Endodermal cell (in vitro differentiated cells): ENCODE measurements at regions not wholly inside any gene's neighbourhood (a gene's known extent, or its start where the extent isn't known, plus 50 kb on each side); places are given as distances from the start of the nearest gene placed in this dataset.

Experiments
- DNase-seq: peaks from one replicate; pipeline ENCODE4 v3.0.0-alpha.2; 2017
- H3K27ac ChIP-seq: 2 replicates; pipeline ENCODE4 v1.5.1; 2013; ENCODE audit warnings: mild to moderate bottlenecking, low read depth, low read length, moderate library complexity
- H3K27me3 ChIP-seq: 2 replicates; pipeline ENCODE4 v1.6.1; 2013; ENCODE audit warnings: mild to moderate bottlenecking, low read length, moderate library complexity; ENCODE audit not compliant: insufficient read depth, control insufficient read depth, poor library complexity, severe bottlenecking
- H3K36me3 ChIP-seq: 2 replicates; pipeline ENCODE4 v1.7.0; 2013; ENCODE audit warnings: mild to moderate bottlenecking, low read length, moderate library complexity; ENCODE audit not compliant: control insufficient read depth, insufficient read depth
- H3K4me1 ChIP-seq: one replicate; pipeline ENCODE4 v1.7.0; 2013; ENCODE audit warnings: low read length; ENCODE audit not compliant: control insufficient read depth, insufficient read depth
- H3K4me3 ChIP-seq: 2 replicates; pipeline ENCODE4 v1.5.1; 2013; ENCODE audit warnings: mild to moderate bottlenecking, low read length, moderate library complexity
- H3K9ac ChIP-seq: 2 replicates; pipeline ENCODE4 v1.6.1; 2013; ENCODE audit warnings: mild to moderate bottlenecking, low read length, moderate library complexity; ENCODE audit not compliant: poor library complexity, severe bottlenecking; ENCODE audit errors: extremely low read depth
- H3K9me3 ChIP-seq: 2 replicates; pipeline ENCODE4 v1.6.1; 2013; ENCODE audit warnings: mild to moderate bottlenecking, low read length, moderate library complexity; ENCODE audit not compliant: control insufficient read depth
- H3K27ac Mint-ChIP-seq: 2 replicates; pipeline ENCODE4 v1.8.0; 2020; ENCODE audit warnings: mixed read lengths
- H3K27me3 Mint-ChIP-seq: 2 replicates; pipeline ENCODE4 v1.8.0; 2021; ENCODE audit warnings: mild to moderate bottlenecking, mixed read lengths; ENCODE audit not compliant: insufficient read depth
- H3K36me3 Mint-ChIP-seq: 2 replicates; pipeline ENCODE4 v1.8.0; 2020; ENCODE audit warnings: low read depth, mixed read lengths
- H3K4me1 Mint-ChIP-seq: 2 replicates; pipeline ENCODE4 v1.8.0; 2020; ENCODE audit warnings: mixed read lengths
- H3K4me3 Mint-ChIP-seq: 2 replicates; pipeline ENCODE4 v1.8.0; 2020; ENCODE audit warnings: mild to moderate bottlenecking, moderate library complexity, mixed read lengths
- H3K9me3 Mint-ChIP-seq: 2 replicates; pipeline ENCODE4 v1.8.0; 2020; ENCODE audit warnings: mild to moderate bottlenecking, mixed read lengths
- WGBS, 2 experiments: methylation state at CpG; one replicate each; pipeline versions ENCODE4 v1.1.5 to v1.1.7; 2013; ENCODE audit warnings: missing lambda C conversion rate in 2 of 2, mixed read lengths in 1 of 2; ENCODE audit not compliant: insufficient coverage in 1 of 2, insufficient read length in 1 of 2; 5-methylcytosine and 5-hydroxymethylcytosine counted together
- TF ChIP-seq, protein P1 (sequence below): fragments of 200-600 bp; sonication (generic); conservative IDR thresholded peaks from 2 replicates; pipeline ENCODE4 v1.5.0; 2021; ENCODE audit warnings: antibody characterized with exemption, mild to moderate bottlenecking

DNA sequence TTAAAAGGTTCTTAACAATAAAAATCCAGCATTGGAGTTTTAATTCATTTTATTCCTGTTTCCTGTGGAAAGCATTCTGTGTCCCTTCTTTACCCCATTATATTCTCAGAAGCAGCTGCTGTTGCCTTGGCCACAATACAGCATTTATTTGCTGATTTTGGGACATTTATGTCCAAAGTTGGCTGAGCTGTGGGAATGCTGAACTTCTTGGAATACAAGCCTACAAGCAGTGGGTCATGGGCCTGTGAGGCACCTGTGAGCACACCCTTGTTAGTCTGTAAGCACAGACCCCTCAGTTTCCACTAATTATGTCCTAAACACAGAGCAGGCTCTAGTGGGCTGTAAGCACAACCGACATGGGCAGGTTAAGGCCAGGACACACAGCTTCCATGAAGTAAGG lies 122.2 kb upstream of the IGF1 start:
- DNase-seq, result no peak
- TF ChIP-seq, protein P1, sequence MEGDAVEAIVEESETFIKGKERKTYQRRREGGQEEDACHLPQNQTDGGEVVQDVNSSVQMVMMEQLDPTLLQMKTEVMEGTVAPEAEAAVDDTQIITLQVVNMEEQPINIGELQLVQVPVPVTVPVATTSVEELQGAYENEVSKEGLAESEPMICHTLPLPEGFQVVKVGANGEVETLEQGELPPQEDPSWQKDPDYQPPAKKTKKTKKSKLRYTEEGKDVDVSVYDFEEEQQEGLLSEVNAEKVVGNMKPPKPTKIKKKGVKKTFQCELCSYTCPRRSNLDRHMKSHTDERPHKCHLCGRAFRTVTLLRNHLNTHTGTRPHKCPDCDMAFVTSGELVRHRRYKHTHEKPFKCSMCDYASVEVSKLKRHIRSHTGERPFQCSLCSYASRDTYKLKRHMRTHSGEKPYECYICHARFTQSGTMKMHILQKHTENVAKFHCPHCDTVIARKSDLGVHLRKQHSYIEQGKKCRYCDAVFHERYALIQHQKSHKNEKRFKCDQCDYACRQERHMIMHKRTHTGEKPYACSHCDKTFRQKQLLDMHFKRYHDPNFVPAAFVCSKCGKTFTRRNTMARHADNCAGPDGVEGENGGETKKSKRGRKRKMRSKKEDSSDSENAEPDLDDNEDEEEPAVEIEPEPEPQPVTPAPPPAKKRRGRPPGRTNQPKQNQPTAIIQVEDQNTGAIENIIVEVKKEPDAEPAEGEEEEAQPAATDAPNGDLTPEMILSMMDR, result no peak
- Mint-ChIP-seq H3K4me3 (no peak overlapping the region), H3K27ac (no peak overlapping the region), H3K4me1 (peaks cover 9% of the 10 kb centered on the region), H3K36me3 (no peaks in the 10 kb centered on the region), H3K9me3 (peaks cover 12% of the 10 kb centered on the region), H3K27me3 (no peaks in the 10 kb centered on the region)
- no peaks in the 10 kb centered on the region for H3K36me3 ChIP-seq
- no peak overlapping the region for H3K4me3 ChIP-seq
- H3K27ac ChIP-seq, result no peak overlapping the region
- H3K9me3 ChIP-seq, result no peaks in the 10 kb centered on the region
- no peaks in the 10 kb centered on the region for H3K27me3 ChIP-seq
- no peak overlapping the region for H3K9ac ChIP-seq
- WGBS, 2 experiments, result 88 to 97% methylated on average over 1 of the region's 1 CpG
- no peaks in the 10 kb centered on the region for H3K4me1 ChIP-seq

GRCh38 chr12:102601621-102602020 lies 121.3 kb upstream of the IGF1 start:
- H3K9me3 ChIP-seq, result no peaks in the 10 kb centered on the region
- H3K4me3 Mint-ChIP-seq, result no peak overlapping the region
- no peaks in the 10 kb centered on the region for H3K36me3 ChIP-seq
- H3K27ac ChIP-seq, result no peak overlapping the region
- no peaks in the 10 kb centered on the region for H3K27me3 ChIP-seq
- H3K4me1 ChIP-seq, result no peaks in the 10 kb centered on the region
- H3K27ac Mint-ChIP-seq, result no peak overlapping the region
- H3K36me3 Mint-ChIP-seq, result no peaks in the 10 kb centered on the region
- H3K27me3 Mint-ChIP-seq, result no peaks in the 10 kb centered on the region
- no peak for DNase-seq
- H3K9ac ChIP-seq, result no peak overlapping the region
- 90 to 100% methylated on average over 4 to 5 of the region's 5 CpGs for WGBS, 2 experiments
- TF ChIP-seq, protein P1, result no peak
- H3K4me1 Mint-ChIP-seq, result peaks cover 9% of the 10 kb centered on the region
- H3K4me3 ChIP-seq, result no peak overlapping the region
- H3K9me3 Mint-ChIP-seq, result peaks cover 3% of the 10 kb centered on the region

DNA sequence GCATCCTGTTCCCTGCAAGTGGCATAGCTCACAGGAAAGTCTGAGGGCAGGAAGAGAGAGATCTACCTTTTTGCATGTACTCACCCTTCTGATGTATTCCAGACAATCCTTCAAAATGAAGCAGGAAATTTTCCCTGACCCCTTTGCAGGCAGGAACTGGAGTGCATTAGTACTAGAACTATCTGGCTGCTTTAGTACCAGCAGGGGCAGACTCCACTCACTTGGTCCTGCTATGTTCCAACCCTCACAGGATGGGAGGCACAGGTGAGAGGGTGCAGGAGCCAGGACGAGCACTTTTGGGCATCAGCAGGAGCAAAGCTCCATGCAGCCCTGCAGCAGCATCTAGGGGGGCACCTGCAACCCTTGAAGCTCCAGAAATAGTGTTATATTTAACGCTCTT lies 116.3 kb upstream of the IGF1 start:
- Mint-ChIP-seq H3K9me3 (no peaks in the 10 kb centered on the region), H3K27ac (no peak overlapping the region), H3K27me3 (no peaks in the 10 kb centered on the region), H3K4me1 (peaks cover 9% of the 10 kb centered on the region), H3K36me3 (no peaks in the 10 kb centered on the region), H3K4me3 (no peak overlapping the region)
- Histone ChIP-seq H3K36me3 (no peaks in the 10 kb centered on the region), H3K9ac (no peak overlapping the region), H3K9me3 (no peaks in the 10 kb centered on the region), H3K27me3 (no peaks in the 10 kb centered on the region), H3K27ac (no peak overlapping the region), H3K4me1 (no peaks in the 10 kb centered on the region), H3K4me3 (no peak overlapping the region)
- no peak for DNase-seq
- 67 to 93% methylated on average over 1 to 2 of the region's 2 CpGs for WGBS, 2 experiments
- TF ChIP-seq, protein P1, result peak; percentile 27
